IgD-negative memory B cell (primary cell): ENCODE measurements at regions not wholly inside any gene's neighbourhood (a gene's known extent, or its start where the extent isn't known, plus 50 kb on each side); places are given as distances from the start of the nearest gene placed in this dataset.

Source experiments
- H3K27ac Mint-ChIP-seq, 3 donors: one replicate each; pipeline ENCODE4 v1.8.0; 2020 to 2022; ENCODE audit warnings: mild to moderate bottlenecking in 3 of 3, mixed read lengths in 3 of 3, moderate library complexity in 1 of 3
- H3K27me3 Mint-ChIP-seq: one replicate; pipeline ENCODE4 v1.8.0; 2021; ENCODE audit warnings: mixed read lengths
- H3K36me3 Mint-ChIP-seq: one replicate; pipeline ENCODE4 v1.8.0; 2020; ENCODE audit warnings: mild to moderate bottlenecking, mixed read lengths
- H3K4me1 Mint-ChIP-seq, 3 donors: one replicate each; pipeline ENCODE4 v1.8.0; 2020 to 2022; ENCODE audit warnings: mixed read lengths in 3 of 3, mild to moderate bottlenecking in 1 of 3
- H3K4me3 Mint-ChIP-seq, 4 donors: one replicate each; pipeline ENCODE4 v1.8.0; 2020 to 2022; ENCODE audit warnings: mild to moderate bottlenecking in 4 of 4, mixed read lengths in 4 of 4, moderate library complexity in 3 of 4
- H3K9me3 Mint-ChIP-seq, 3 donors: one replicate each; pipeline ENCODE4 v1.8.0; 2020 to 2021; ENCODE audit warnings: mixed read lengths in 3 of 3, mild to moderate bottlenecking in 1 of 3

DNA sequence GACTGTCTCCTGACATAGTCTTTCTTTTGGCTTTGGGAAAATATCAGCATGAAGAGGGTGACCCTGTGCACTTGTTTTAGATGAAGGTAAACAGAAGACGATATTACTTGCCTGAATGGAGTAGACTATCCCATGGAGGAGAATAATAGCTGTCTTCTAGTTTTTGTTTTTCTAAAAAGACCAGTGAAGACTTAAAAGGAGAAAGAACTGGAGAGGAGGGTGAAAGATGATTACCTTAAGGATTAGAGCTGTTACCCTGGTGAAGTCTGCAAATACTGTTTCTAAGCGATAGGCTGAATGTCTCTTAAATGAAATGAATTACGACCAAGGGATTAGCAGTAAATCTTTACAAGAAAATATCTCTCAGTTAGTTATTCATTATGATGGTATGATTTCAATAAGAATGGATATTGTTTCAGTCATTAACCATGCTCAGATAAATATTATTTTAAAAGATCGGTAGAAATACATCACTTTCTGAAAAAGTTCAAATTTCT, 255.6 kb upstream of the FERD3L start:
- no peak overlapping the region for H3K4me3 Mint-ChIP-seq
- no peak overlapping the region for H3K27ac Mint-ChIP-seq
- H3K4me1 Mint-ChIP-seq, result no peaks in the 10 kb centered on the region
- H3K9me3 Mint-ChIP-seq, result no peaks in the 10 kb centered on the region
- H3K36me3 Mint-ChIP-seq, result peaks cover 2% of the 10 kb centered on the region
- H3K27me3 Mint-ChIP-seq, result no peaks in the 10 kb centered on the region

DNA sequence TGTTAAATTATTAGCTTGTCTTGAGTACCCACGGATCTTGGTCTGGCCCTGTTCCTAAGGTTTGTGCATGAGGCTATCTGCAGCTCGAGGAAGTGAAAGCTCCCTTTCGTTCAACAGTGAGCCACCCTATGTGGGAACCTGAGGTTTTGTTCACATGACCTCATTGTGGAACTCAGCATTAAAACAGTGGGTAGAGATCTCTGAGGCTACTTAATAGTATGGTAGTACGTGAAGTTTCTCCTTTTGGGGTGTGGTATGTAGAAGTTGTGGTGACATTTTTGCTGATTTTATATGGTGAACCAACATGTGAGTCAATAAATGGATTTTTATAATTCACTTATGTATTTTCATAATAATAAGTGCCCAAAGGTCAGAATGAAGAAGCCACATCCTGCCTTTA, 252.7 kb upstream of the FERD3L start:
- Mint-ChIP-seq H3K27ac (no peak overlapping the region), H3K4me3 (no peak overlapping the region), H3K27me3 (no peaks in the 10 kb centered on the region), H3K4me1 (no peaks in the 10 kb centered on the region), H3K9me3 (no peaks in the 10 kb centered on the region), H3K36me3 (peaks cover 2% of the 10 kb centered on the region)

DNA sequence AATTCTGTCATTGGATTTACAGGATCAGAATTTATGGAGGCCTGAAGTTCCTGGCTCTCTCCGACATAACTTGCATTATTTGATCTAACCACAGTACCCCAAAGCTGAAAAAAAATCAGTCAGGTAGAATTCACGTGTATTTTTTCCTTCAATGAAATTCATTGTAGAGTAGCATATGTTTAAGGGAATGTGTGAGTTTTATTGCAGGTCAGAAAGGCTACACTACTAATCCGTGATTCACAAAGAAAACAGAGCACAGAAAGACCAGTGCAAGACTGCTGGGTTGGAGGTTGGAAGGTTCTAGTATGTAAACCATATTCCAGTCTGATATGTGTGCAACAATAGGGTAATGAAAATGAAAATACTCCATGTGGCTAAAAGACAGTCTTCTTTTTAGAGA, 247.0 kb upstream of the FERD3L start:
- Mint-ChIP-seq H3K36me3 (peaks cover 3% of the 10 kb centered on the region), H3K27ac (no peak overlapping the region), H3K4me3 (no peak overlapping the region), H3K4me1 (no peaks in the 10 kb centered on the region), H3K27me3 (peaks cover 1% of the 10 kb centered on the region), H3K9me3 (peaks cover 0 to 3% (median 2%) of the 10 kb centered on the region in 3 donors)

DNA sequence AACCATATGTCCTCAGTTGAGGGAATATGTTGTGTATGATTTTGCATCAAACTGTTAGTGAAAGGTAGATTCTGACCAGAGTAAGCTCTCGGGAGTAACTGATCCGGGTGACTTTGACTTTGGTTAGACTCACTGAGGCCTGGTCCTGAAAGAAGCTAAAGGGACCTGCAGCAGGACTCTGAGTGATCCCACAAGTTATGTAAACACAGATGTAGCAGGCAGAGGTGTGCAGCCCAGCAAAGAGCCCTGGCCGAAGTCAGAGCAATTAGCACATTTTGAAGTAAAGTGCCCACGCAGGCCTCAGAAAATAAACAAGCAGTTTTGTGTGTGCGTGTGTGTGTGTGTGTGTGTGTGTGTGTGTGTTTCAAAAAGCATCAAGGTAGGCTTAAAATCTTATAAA, 245.6 kb upstream of the FERD3L start:
- Mint-ChIP-seq H3K27me3 (peaks cover 1% of the 10 kb centered on the region), H3K36me3 (peaks cover 4% of the 10 kb centered on the region), H3K4me3 (no peak overlapping the region), H3K27ac (no peak overlapping the region), H3K4me1 (no peaks in the 10 kb centered on the region), H3K9me3 (peaks cover 0 to 3% (median 2%) of the 10 kb centered on the region in 3 donors)

DNA sequence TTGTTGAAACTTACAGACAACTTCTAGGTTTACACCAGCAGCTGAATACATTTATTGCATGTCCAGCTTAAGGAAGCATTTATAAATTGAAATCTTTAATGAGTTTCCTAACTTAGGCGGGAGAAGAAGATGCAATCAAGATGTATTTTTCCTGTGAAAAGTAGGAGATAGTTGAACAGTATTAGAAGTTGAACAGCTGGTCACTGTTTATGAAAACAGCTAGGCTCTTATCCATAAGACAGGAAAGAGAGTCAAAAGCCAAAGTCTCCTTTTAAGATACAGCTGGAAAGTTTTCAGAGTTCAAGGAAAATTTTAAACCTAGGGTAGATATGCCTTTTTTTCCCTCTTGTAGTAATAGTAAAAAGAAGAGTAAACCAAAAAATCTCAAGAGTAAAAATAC, 236.1 kb upstream of the FERD3L start:
- peaks cover 4% of the 10 kb centered on the region for H3K27me3 Mint-ChIP-seq
- H3K27ac Mint-ChIP-seq, result no peak overlapping the region
- no peaks in the 10 kb centered on the region for H3K36me3 Mint-ChIP-seq
- H3K4me3 Mint-ChIP-seq, result no peak overlapping the region
- H3K9me3 Mint-ChIP-seq, result no peaks in the 10 kb centered on the region
- H3K4me1 Mint-ChIP-seq, result peaks cover 0 to 2% (median 0%) of the 10 kb centered on the region in 3 donors

DNA sequence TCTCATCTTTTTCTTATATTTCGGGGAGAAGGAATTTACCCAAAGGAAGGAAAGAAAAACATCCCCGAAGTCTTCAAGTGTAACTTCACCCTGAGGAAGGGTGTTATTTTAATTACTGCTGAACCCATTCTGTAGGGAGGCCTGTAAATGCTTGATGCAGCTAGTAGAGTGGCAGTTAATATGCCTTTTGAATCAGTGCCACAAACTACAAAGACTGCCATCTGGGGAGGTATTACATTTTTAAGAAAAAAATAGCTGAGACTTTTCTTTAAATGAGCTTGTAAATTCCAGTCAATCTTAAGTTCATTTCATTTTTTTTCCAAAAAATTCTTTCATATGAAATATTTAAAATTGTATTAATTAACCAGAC, 233.1 kb upstream of the FERD3L start:
- Mint-ChIP-seq H3K27me3 (peaks cover 4% of the 10 kb centered on the region), H3K4me3 (no peak overlapping the region), H3K36me3 (no peaks in the 10 kb centered on the region), H3K9me3 (peaks cover 0 to 1% (median 0%) of the 10 kb centered on the region in 3 donors), H3K27ac (no peak overlapping the region), H3K4me1 (peaks cover 0 to 2% (median 0%) of the 10 kb centered on the region in 3 donors)

DNA sequence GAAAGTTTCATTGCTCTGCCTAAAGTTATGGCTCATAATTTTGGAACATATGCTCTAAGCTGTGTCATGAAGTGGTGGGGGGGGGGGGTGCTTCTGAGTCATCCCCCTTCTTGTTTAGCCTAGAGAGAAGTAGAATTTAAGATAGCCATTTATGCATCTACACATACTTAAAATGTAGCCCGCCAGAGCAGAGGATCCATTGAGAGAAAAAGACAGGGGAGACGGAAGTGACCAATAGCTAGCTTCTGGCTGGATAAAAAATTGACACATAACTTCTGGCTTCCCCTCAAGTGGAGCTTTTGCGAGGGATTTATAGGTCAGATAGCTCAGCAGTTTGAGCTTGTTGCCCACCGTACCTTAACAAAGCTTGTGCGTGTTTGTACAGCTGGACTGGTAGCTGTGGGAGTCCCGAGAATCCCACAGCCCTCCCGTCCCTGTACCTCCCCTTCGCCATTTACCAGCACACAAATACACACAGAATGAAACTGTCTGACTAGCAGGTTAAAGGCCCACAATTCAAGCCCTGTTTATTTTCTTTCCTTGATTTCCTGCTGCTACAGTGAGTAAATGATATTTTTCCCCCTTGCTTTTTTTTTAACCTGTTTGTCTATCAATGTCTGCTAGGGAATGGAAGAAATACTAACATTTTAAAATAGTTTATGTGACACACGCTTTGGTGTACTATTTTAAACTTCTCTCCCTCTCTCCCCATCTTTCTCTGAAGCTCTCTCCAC, 232.6 kb upstream of the FERD3L start:
- Mint-ChIP-seq H3K27me3 (peaks cover 4% of the 10 kb centered on the region), H3K4me3 (no peak overlapping the region), H3K4me1 (no peaks in the 10 kb centered on the region), H3K9me3 (peaks cover 0 to 1% (median 0%) of the 10 kb centered on the region in 3 donors), H3K36me3 (no peaks in the 10 kb centered on the region), H3K27ac (no peak overlapping the region)

DNA sequence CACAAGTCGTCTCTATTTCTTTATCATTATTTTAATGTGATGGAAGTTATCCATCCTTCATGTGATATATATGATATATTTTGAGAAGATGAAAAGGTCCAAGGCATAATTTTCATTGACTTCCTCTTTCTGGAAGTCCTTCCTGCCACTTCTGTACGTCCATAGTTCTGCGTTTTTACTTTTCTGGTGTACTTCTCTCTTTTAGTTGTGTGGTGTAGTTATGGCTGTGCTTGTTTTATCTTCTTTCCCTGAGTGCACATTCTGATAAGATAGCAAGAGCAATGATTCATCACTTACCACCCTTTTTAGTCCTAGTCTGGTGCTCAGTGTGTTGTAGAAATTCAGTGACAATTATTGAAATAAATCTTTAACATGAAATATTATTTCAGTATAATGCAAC, 231.3 kb upstream of the FERD3L start:
- H3K36me3 Mint-ChIP-seq, result no peaks in the 10 kb centered on the region
- H3K27ac Mint-ChIP-seq, result no peak overlapping the region

DNA sequence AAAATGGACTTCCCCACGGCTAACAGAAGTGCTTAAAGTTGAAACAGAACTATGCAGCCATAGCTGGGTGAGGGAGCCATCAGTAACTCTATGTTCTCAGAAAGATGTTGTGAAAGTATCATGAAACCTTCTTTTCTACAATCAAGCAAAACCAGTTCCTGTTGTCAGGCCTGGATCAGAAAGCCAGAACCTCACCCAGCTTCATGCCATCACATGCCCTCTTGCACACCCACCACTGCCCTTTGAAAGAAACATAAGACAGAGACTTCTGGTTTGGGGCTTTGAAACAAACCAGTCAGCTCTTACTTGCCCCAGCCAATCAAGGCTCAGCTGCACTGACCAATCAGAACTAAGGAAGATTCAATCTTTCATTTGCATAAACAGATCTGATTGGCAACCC, 230.8 kb upstream of the FERD3L start:
- H3K9me3 Mint-ChIP-seq, result peaks cover 0 to 1% (median 0%) of the 10 kb centered on the region in 3 donors
- H3K4me1 Mint-ChIP-seq, result no peaks in the 10 kb centered on the region
- H3K36me3 Mint-ChIP-seq, result no peaks in the 10 kb centered on the region
- H3K27me3 Mint-ChIP-seq, result peaks cover 4% of the 10 kb centered on the region
- no peak overlapping the region for H3K4me3 Mint-ChIP-seq
- H3K27ac Mint-ChIP-seq, result no peak overlapping the region

More for the DNA sequence above, 231.3 kb upstream of the FERD3L start:
- Mint-ChIP-seq H3K27me3 (peaks cover 4% of the 10 kb centered on the region), H3K4me3 (no peak overlapping the region), H3K4me1 (no peaks in the 10 kb centered on the region), H3K9me3 (peaks cover 0 to 1% (median 0%) of the 10 kb centered on the region in 3 donors)

DNA sequence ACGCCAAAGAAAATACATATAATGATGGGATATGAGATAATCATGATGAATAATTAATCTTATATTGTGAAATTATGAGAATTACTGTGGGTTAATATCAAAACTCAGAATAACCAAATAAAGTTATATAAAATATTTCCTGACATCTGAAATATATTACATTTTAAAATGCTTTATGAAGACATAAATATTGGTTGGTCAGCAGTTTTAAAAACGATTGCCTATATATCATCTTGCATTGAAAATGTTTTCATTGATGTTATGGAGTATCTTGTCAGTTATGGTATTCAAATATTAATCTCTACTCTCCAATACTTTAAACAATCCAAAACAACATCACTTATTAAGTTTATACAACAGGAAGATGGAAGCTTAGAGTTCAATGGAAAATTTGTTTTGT, 228.1 kb upstream of the FERD3L start:
- Mint-ChIP-seq H3K36me3 (no peaks in the 10 kb centered on the region), H3K27me3 (peaks cover 4% of the 10 kb centered on the region), H3K4me1 (no peaks in the 10 kb centered on the region), H3K4me3 (no peak overlapping the region), H3K9me3 (peaks cover 0 to 1% (median 0%) of the 10 kb centered on the region in 3 donors), H3K27ac (no peak overlapping the region)

DNA sequence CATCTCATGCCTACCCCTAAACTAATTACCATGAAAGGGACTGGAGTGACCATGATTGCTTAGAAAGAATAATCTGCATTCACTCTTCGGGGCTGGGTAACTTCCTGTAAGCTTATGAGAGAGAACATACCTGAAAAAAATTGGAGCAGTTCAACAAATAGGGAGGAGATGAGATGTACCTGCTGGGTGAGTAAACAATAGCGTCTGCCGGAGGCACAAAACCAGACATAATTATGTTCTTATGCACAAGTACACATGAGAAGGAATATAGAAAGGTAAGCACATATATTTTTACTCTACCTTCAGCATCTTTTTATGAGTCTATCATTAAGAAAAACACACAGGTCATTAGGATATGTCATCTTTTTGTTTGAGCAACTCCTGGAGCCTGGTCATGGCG, 224.6 kb upstream of the FERD3L start:
- Mint-ChIP-seq H3K9me3 (no peaks in the 10 kb centered on the region), H3K4me1 (no peaks in the 10 kb centered on the region), H3K4me3 (no peak overlapping the region), H3K27me3 (no peaks in the 10 kb centered on the region), H3K27ac (no peak overlapping the region), H3K36me3 (no peaks in the 10 kb centered on the region)

DNA sequence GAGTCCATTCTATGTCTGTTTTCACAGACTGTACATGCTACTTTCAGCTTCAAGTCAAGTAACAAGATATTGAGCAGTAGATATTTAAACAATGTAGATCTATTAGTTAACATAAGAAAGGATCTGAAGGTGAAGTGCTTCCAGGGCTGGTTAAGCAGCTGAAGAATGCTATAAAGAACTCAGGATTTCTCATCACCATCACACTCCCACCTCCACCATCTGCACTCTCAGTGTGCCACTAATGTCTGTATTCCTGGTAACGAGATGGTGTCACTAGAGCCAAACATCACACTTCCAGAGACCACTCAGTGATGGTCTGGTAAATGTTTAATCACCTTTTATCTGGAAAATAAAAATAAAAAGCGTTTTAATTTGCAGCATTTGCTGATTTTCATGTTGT, 224.0 kb upstream of the FERD3L start:
- Mint-ChIP-seq H3K36me3 (no peaks in the 10 kb centered on the region), H3K27ac (no peak overlapping the region), H3K27me3 (no peaks in the 10 kb centered on the region), H3K4me3 (no peak overlapping the region), H3K9me3 (no peaks in the 10 kb centered on the region), H3K4me1 (no peaks in the 10 kb centered on the region)

DNA sequence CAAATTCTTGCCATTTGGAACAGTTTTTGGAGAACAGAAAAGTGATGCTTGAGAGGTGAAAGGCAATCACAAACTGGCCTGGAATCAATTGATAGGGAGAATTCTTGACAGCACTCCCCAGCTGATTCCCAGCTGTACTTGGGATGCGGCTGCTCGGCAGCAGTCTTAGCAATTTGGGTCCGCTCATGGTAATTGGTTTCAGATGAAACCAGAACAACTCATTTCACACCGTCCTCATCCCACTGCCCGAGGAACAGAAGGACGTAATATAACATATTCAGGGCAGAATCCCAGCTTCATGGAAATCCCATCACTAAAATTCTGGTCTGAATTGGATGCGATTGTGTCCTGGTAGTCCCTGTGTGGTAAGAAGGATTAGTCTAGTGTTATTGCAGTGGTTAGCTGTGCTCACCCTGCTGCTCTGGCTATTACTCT, 223.3 kb upstream of the FERD3L start:
- no peaks in the 10 kb centered on the region for H3K36me3 Mint-ChIP-seq
- H3K27ac Mint-ChIP-seq, result no peak overlapping the region
- H3K9me3 Mint-ChIP-seq, result no peaks in the 10 kb centered on the region
- H3K27me3 Mint-ChIP-seq, result no peaks in the 10 kb centered on the region
- H3K4me1 Mint-ChIP-seq, result no peaks in the 10 kb centered on the region
- H3K4me3 Mint-ChIP-seq, result no peak overlapping the region

DNA sequence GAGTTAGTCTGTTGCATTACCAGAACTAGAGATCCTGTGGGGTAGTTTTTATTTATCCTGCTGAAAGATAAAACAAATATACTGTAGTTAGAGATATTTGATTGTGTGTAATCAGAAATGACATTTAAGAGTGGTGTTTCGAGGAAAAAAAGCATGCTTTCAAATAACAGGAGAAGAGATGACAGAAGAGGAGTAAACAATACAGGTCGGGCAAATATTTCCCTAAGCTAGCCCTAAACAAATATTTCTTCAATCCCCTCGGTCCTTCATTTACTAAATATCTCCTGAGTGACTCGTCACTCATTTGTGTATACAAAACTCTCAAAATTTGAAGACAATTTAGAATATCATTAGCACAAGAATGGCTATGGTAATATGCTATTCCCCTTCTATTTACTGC, 219.7 kb upstream of the FERD3L start:
- H3K27ac Mint-ChIP-seq, result no peak overlapping the region

DNA sequence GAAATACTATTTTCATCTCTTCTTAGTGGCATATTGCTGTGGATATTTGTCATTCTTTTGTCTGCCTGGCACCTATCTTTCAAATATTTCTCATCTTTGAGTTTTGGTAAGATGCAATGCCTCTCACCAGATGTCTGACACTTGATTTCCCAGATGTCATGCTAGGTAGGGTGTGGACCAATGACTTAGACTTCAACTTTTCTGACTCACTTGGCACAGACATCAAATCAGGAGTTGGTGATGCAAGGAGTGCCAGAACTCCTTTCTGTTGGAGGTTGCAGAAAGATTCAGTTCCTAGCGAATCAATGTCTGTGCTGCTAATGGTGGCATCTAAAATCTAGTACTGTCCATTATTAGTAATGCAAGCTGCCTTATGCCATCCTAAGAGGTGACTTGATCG, 216.9 kb upstream of the FERD3L start:
- Mint-ChIP-seq H3K4me1 (no peaks in the 10 kb centered on the region), H3K27me3 (no peaks in the 10 kb centered on the region), H3K36me3 (no peaks in the 10 kb centered on the region), H3K27ac (no peak overlapping the region), H3K4me3 (no peak overlapping the region), H3K9me3 (peaks cover 0 to 2% (median 0%) of the 10 kb centered on the region in 3 donors)

More for the DNA sequence above, 219.7 kb upstream of the FERD3L start:
- H3K9me3 Mint-ChIP-seq, result peaks cover 0 to 2% (median 0%) of the 10 kb centered on the region in 3 donors
- no peaks in the 10 kb centered on the region for H3K36me3 Mint-ChIP-seq
- H3K27me3 Mint-ChIP-seq, result no peaks in the 10 kb centered on the region
- H3K4me1 Mint-ChIP-seq, result no peaks in the 10 kb centered on the region
- H3K4me3 Mint-ChIP-seq, result no peak overlapping the region

DNA sequence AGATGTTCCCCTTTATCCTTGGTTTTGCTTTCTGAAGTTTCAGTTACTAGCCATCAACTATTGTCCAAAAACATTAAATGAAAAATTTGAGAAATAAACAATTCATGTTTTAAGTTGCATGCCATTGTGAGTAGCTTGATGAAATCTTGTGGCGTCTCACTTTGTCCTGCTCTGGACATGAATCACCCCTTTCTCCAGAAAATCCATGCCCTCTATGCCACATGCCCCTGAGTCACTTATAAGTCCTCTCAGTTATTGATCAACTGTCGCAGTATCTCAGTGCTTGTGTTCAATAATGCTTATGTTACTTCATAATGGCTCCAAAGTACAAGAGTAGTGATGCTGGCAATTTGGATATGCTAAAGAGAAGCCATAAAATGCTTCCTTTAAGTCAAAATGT, 208.0 kb upstream of the FERD3L start:
- no peak overlapping the region for H3K4me3 Mint-ChIP-seq
- H3K36me3 Mint-ChIP-seq, result no peaks in the 10 kb centered on the region
- no peaks in the 10 kb centered on the region for H3K9me3 Mint-ChIP-seq
- no peak overlapping the region for H3K27ac Mint-ChIP-seq
- H3K27me3 Mint-ChIP-seq, result no peaks in the 10 kb centered on the region
- H3K4me1 Mint-ChIP-seq, result no peaks in the 10 kb centered on the region
